Activated CD8-positive, alpha-beta memory T cell treated with anti-CD3 and anti-CD28 coated beads for 48 hours (primary cell): ENCODE measurements at regions not wholly inside any gene's neighbourhood (a gene's known extent, or its start where the extent isn't known, plus 50 kb on each side); places are given as distances from the start of the nearest gene placed in this dataset.

Experiments used
- DNase-seq, 3 experiments: peaks; one replicate each; pipeline ENCODE4 v3.0.0-alpha.2; 2020; ENCODE audit warnings: low read depth in 2 of 3, low spot score in 2 of 3

GRCh38 chr2:41962922-41963622, 84.7 kb upstream of the PKDCC start:
- no peak for DNase-seq

GRCh38 chr2:41963661-41964525, 83.9 kb upstream of the PKDCC start:
- no peak for DNase-seq

GRCh38 chr2:41965173-41965908, 82.5 kb upstream of the PKDCC start:
- no peak for DNase-seq

- no peak for DNase-seq
These were observed 81.9 kb upstream of the PKDCC start for GRCh38 chr2:41965909-41966295.

- no peak for DNase-seq
These were observed 81.4 kb upstream of the PKDCC start for GRCh38 chr2:41966431-41966893.

- no peak for DNase-seq
These were observed 80.9 kb upstream of the PKDCC start for GRCh38 chr2:41966920-41967319.

GRCh38 chr2:41967476-41968181, 80.2 kb upstream of the PKDCC start:
- DNase-seq, result no peak

GRCh38 chr2:41968182-41968578, 79.6 kb upstream of the PKDCC start:
- DNase-seq, result no peak

- DNase-seq, result no peak
These were observed 76.7 kb upstream of the PKDCC start for GRCh38 chr2:41970988-41971660.

- no peak for DNase-seq
These were observed 75.6 kb upstream of the PKDCC start for GRCh38 chr2:41972179-41972578.

GRCh38 chr2:41972819-41973218, 75.0 kb upstream of the PKDCC start:
- no peak for DNase-seq

GRCh38 chr2:41973871-41974270, 74.0 kb upstream of the PKDCC start:
- no peak for DNase-seq

GRCh38 chr2:41981417-41981816, 66.4 kb upstream of the PKDCC start:
- DNase-seq, result no peak

GRCh38 chr2:41985573-41986095, 62.2 kb upstream of the PKDCC start:
- DNase-seq, result no peak

GRCh38 chr2:41989501-41990180, 58.2 kb upstream of the PKDCC start:
- no peak for DNase-seq

- no peak for DNase-seq
These were observed 57.6 kb upstream of the PKDCC start for GRCh38 chr2:41990245-41990644.

GRCh38 chr2:41990688-41991087, 57.1 kb upstream of the PKDCC start:
- no peak for DNase-seq

- no peak for DNase-seq
These were observed 55.7 kb upstream of the PKDCC start for GRCh38 chr2:41992056-41992642.

GRCh38 chr2:41992671-41993434, 55.0 kb upstream of the PKDCC start:
- DNase-seq, result no peak
